HG02571 (cell line): ENCODE measurements at regions not wholly inside any gene's neighbourhood (a gene's known extent, or its start where the extent isn't known, plus 50 kb on each side); places are given as distances from the start of the nearest gene placed in this dataset.
"Not testable (repeated sequence)": the region's sequence is repeated elsewhere in the genome, so short reads cannot be mapped to it uniquely, and the experiment has no call there.

Experiments
- ATAC-seq: cut with Tn5 transposase; IDR thresholded peaks from one replicate; pipeline ENCODE4 v1.9.1; 2021; ENCODE audit warnings: mild to moderate bottlenecking, moderate library complexity; ENCODE audit not compliant: unreplicated experiment

GRCh38 chr7:113267271-113267670, 148.9 kb upstream of the SMIM30 start:
- no peak for ATAC-seq

GRCh38 chr7:113263749-113264148, 145.4 kb upstream of the SMIM30 start:
- no peak for ATAC-seq

DNA sequence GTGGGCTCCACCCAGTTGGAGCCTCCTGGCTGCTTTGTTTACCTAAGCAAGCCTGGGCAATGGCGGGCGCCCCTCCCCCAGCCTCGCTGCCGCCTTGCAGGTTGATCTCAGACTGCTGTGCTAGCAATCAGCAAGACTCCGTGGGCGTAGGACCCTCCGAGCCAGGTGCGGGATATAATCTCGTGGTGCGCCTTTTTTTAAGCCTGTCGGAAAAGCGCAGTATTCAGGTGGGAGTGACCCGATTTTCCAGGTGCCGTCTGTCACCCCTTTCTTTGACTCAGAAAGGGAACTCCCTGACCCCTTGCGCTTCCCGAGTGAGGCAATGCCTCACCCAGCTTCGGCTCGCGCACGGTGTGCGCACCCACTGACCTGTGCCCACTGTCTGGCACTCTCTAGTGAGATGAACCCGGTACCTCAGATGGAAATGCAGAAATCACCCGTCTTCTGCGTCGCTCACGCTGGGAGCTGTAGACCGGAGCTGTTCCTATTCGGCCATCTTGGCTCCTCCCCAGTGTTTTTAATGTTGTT, 144.9 kb upstream of the SMIM30 start:
- ATAC-seq = not testable (repeated sequence)

GRCh38 chr7:113256883-113257531, 138.7 kb upstream of the SMIM30 start:
- no peak for ATAC-seq

DNA sequence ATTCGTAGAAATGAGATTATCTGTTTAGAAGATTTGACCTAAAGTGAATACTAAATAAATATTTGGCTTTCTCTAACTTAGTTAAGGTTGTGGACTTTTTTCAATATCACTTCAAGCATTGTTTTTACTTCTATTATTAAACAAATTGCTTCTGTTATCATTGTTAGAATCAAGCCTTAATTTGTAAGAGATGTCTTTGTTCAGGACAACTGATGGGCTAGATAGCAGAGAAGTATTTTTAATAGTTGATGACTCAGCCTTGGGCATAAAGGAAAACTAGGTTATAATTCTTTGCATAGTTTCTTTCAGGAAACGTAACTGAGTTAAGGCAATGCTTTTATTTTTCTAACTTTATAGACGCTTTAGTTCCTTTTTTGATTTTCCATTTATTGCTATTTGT, 128.8 kb upstream of the SMIM30 start:
- no peak for ATAC-seq

DNA sequence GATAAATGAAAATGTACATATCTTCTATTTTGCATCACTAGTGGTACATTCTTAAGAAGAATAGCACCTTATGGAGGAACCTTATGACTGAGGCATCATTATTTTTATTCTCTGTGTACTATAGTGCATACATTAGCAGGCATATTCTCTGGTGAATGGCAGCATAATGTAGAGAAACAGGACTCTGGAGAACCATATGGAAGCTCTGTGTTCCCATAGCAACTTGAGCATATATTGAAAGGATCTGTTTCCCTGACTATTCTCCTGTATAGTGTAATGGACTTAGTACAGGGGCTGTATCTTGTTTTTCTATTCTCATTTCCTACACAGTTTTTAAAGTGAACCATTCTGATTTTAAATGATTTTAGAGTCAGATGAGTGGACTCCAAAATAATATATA, 128.4 kb upstream of the SMIM30 start:
- ATAC-seq = no peak

- ATAC-seq = no peak
These were observed 114.5 kb upstream of the SMIM30 start for GRCh38 chr7:113232885-113233284.

- no peak for ATAC-seq
These were observed 112.3 kb upstream of the SMIM30 start for GRCh38 chr7:113230691-113231090.

DNA sequence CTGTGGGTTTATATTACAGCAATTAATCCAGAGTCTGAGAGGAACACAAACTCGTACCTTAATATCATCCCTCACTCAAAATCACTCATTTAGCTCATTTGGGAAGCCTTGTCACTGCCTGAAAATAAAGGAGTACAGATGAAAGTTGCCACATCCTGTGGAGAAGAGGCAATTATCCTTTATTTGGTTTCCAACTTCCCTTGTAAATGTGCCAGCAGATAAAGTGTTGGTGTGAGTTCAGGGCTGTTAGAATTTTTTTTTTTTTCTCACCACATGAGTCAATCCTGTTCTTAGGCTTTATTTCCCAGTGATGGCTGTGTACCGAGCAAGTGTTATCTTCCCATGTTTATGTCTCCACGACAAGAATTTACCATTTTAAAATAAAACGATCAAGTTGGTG, 99.0 kb upstream of the SMIM30 start:
- ATAC-seq = no peak

- no peak for ATAC-seq
These were observed 97.7 kb upstream of the SMIM30 start for GRCh38 chr7:113216038-113216437.

DNA sequence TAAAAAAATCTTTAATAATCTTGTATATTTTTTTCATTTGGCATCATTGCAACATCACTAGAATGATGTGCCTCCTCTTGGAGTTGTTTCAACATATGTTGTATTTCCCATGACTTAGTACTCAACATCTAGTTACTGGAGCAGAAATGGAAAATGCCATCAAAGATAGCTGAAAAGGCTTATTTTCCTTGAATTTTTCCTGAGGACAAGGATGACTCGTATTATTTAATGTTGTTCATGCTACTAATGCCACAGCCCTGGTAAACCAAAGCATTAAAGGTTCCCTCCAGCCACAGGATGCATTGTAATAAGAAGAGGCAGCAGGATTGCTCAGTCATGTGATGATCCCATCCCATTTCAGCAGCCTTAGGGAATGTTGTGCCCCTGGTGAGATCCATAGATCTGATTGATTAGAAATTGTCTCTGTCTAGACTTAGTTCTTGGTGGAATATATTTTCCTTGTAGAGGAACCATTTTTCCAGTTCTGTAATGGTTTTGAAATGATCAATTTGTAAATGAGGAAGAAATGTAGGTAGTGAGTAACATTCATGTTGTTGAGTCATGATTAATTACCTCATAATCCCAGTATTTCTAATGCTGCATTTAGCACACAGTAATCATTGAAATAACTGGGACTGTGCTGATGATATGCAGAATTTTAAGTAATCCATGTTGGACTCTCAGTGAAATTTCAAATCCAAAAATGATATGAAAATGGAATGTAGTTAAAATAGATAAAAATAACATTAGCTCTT, 91.3 kb upstream of the SMIM30 start:
- ATAC-seq = no peak

- ATAC-seq = no peak
These were observed 89.6 kb upstream of the SMIM30 start for GRCh38 chr7:113207931-113208330.

GRCh38 chr7:113207441-113207840, 89.1 kb upstream of the SMIM30 start:
- no peak for ATAC-seq

DNA sequence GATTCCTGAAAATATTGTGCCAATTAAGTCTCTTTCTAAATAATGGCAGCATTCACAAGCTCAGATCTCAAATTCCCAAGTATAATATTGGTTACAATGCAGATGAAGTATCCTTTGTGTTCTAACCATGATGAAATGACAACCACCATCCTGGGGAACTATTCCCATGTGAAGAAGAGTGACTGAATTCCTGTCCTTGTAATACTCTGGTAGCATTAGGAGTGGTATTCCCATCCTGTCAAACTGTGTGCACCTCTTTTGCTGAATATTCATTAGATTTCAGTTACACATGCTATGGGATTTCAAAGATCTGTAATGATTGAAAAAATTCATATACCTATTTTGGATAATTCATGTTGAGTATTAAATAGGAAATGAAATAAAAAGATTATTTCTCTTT, 86.1 kb upstream of the SMIM30 start:
- ATAC-seq = no peak

GRCh38 chr7:113202284-113202683, 83.9 kb upstream of the SMIM30 start:
- ATAC-seq = no peak

GRCh38 chr7:113200281-113200680, 81.9 kb upstream of the SMIM30 start:
- ATAC-seq = no peak

- no peak for ATAC-seq
These were observed 81.5 kb upstream of the SMIM30 start for GRCh38 chr7:113199841-113200240.

GRCh38 chr7:113199136-113199535, 80.8 kb upstream of the SMIM30 start:
- no peak for ATAC-seq

- no peak for ATAC-seq
These were observed 79.9 kb upstream of the SMIM30 start for GRCh38 chr7:113198226-113198625.

DNA sequence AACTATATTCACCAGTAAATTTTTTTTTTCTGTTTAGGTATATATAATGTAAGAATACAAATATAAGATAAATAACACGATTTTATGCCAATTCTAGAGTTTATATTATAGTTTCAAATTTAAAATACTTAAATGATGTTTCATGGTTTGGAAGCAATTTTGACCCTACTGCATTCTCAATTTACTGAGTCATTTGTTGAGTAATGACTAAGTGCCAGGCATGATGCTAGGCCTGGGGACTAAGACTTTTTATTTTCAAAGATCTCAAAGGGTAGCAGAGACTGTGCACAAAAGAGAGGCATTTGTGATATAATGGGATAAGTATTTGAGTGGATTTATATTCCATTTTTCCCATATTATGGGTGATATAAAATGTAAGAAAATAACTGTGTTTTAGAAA, 78.9 kb upstream of the SMIM30 start:
- no peak for ATAC-seq

DNA sequence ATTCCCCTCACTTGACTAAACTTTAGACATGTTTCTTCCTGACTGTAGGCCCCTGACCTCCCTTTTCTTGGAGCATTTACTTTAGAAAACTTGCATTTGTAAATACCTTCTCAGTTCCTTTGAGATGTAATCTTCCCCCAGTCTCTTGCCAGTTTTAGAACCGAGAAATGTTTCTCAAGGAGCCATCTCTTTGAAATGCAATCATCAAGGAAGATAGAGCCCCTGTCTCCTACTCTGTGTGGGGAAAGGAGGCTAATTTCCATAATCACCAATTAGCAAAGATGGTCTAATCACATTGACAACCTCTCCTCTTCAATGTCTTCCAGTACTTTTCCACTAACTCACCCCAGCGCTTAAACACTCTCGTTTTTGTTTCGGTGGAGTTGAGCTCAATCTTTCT, 70.0 kb upstream of the SMIM30 start:
- no peak for ATAC-seq

- no peak for ATAC-seq
These were observed 61.0 kb upstream of the SMIM30 start for GRCh38 chr7:113179313-113179712.
